H1 (cell line): ENCODE measurements at regions not wholly inside any gene's neighbourhood (a gene's known extent, or its start where the extent isn't known, plus 50 kb on each side); places are given as distances from the start of the nearest gene placed in this dataset.

ENCODE experiments used
- CTCF ChIA-PET: fragments of 300-600 bp; sonication (Branson Sonifier 250); formaldehyde crosslinking; loops from one replicate; lab custom pipeline; 2021; ENCODE audit not compliant: partially characterized antibody; lab: Charles Lee
- POLR2A ChIA-PET: fragments of 300-600 bp; sonication (Branson Sonifier 250); formaldehyde crosslinking; loops from one replicate; lab custom pipeline; 2021; ENCODE audit warnings: inconsistent platforms; ENCODE audit not compliant: partially characterized antibody; lab: Charles Lee
- DNase-seq, 2 experiments: peaks; one replicate each; pipeline versions ENCODE4 v3.0.0 to v3.0.0-alpha.2; 2010 to 2022; ENCODE audit warnings: low spot score in 2 of 2, low read depth in 1 of 2, mixed read lengths in 1 of 2
- FAIRE-seq: peaks from 2 replicates; lab custom pipeline; 2011; peaks lifted over from hg19 to GRCh38; lab: Jason Lieb, UNC
- H2AFZ ChIP-seq: 2 replicates; pipeline ENCODE4 v1.8.1; 2012; ENCODE audit warnings: low read length, inconsistent platforms
- H2AK5ac ChIP-seq: 2 replicates; pipeline ENCODE4 v1.6.1; 2013; ENCODE audit warnings: low read depth, low read length
- H2BK120ac ChIP-seq: replicated peaks from 2 replicates; pipeline ENCODE3; 2013; ENCODE audit warnings: low read depth, low read length, inconsistent platforms
- H2BK12ac ChIP-seq: 2 replicates; pipeline ENCODE4 v1.6.1; 2013; ENCODE audit warnings: low read depth, low read length
- H2BK15ac ChIP-seq: 2 replicates; pipeline ENCODE4 v1.6.1; 2013; ENCODE audit warnings: low read length
- H2BK20ac ChIP-seq: 2 replicates; pipeline ENCODE4 v1.6.1; 2013; ENCODE audit warnings: low read length
- H2BK5ac ChIP-seq: 2 replicates; pipeline ENCODE4 v1.6.1; 2013; ENCODE audit warnings: low read depth, low read length
- H3K14ac ChIP-seq: 2 replicates; pipeline ENCODE4 v1.6.1; 2013; ENCODE audit warnings: inconsistent platforms; ENCODE audit not compliant: insufficient read length
- H3K18ac ChIP-seq: 2 replicates; pipeline ENCODE4 v1.6.1; 2013; ENCODE audit warnings: low read length; ENCODE audit errors: extremely low read depth
- H3K23ac ChIP-seq: 2 replicates; pipeline ENCODE4 v1.6.1; 2013; ENCODE audit warnings: inconsistent platforms; ENCODE audit not compliant: insufficient read length
- H3K23me2 ChIP-seq: 2 replicates; pipeline ENCODE4 v1.6.1; 2013; ENCODE audit warnings: low read depth, low read length
- H3K27ac ChIP-seq: 2 replicates; pipeline ENCODE4 v1.6.1; 2011; ENCODE audit warnings: low read depth, low read length, inconsistent platforms
- H3K27me3 ChIP-seq, 4 experiments: replicated peaks in 1 of 4; 1 replicate in 1 of 4; 2 replicates in 3 of 4; pipeline versions ENCODE4 v1.6.1 to v1.8.1; 2011 to 2013; ENCODE audit warnings: low read length in 3 of 4, mild to moderate bottlenecking in 3 of 4, inconsistent platforms in 2 of 4, mixed read lengths in 2 of 4, moderate library complexity in 1 of 4; ENCODE audit not compliant: control insufficient read depth in 3 of 4, insufficient read depth in 3 of 4; ENCODE audit errors: extremely low read depth in 1 of 4
- H3K36me3 ChIP-seq, 4 experiments: 2 replicates each; pipeline versions ENCODE4 v1.6.1 to v1.8.1; 2011 to 2013; ENCODE audit warnings: mild to moderate bottlenecking in 4 of 4, low read length in 3 of 4, moderate library complexity in 2 of 4, control low read depth in 1 of 4, inconsistent platforms in 1 of 4; ENCODE audit not compliant: insufficient read depth in 4 of 4, control insufficient read depth in 2 of 4
- H3K4ac ChIP-seq: replicated peaks from 2 replicates; pipeline ENCODE3; 2013; ENCODE audit warnings: low read length, low read depth, mixed read lengths, inconsistent platforms; ENCODE audit not compliant: insufficient read length
- H3K4me1 ChIP-seq, 4 experiments: replicated peaks in 1 of 4; 1 replicate in 1 of 4; 2 replicates in 3 of 4; pipeline versions ENCODE4 v1.6.1 to v1.8.1; 2011 to 2013; ENCODE audit warnings: low read length in 3 of 4, inconsistent platforms in 2 of 4, mixed read lengths in 1 of 4; ENCODE audit not compliant: insufficient read depth in 4 of 4, control insufficient read depth in 3 of 4
- H3K4me2 ChIP-seq, 2 experiments: 2 replicates each; pipeline versions ENCODE4 v1.6.1 to v1.8.1; 2011 to 2013; ENCODE audit warnings: low read depth in 2 of 2, low read length in 2 of 2, control low read depth in 1 of 2, inconsistent platforms in 1 of 2, mild to moderate bottlenecking in 1 of 2; ENCODE audit not compliant: insufficient read depth in 1 of 2
- H3K4me3 ChIP-seq, 4 experiments: fragments of 200-600, 300-600 bp in 1 of 4; sonication (generic), shearing (Covaris generic), sonication (Bioruptor Twin) in 1 of 4; 2 replicates each; pipeline versions ENCODE4 v1.5.1 to v1.8.1; 2011 to 2016; ENCODE audit warnings: low read length in 4 of 4, low read depth in 3 of 4, control low read depth in 2 of 4, inconsistent platforms in 2 of 4, mild to moderate bottlenecking in 2 of 4, mixed read lengths in 1 of 4, moderate library complexity in 1 of 4; ENCODE audit not compliant: insufficient read depth in 2 of 4; ENCODE audit errors: extremely low read depth in 1 of 4
- H3K56ac ChIP-seq: replicated peaks from 2 replicates; pipeline ENCODE3; 2013; ENCODE audit warnings: low read depth, mild to moderate bottlenecking, mixed read lengths, low read length, inconsistent platforms; ENCODE audit not compliant: insufficient read length
- H3K79me1 ChIP-seq: 2 replicates; pipeline ENCODE4 v1.6.1; 2013; ENCODE audit warnings: low read depth, low read length, control low read depth
- H3K79me2 ChIP-seq, 2 experiments: 2 replicates each; pipeline versions ENCODE4 v1.6.1 to v1.8.1; 2012 to 2013; ENCODE audit warnings: low read length in 2 of 2, mild to moderate bottlenecking in 2 of 2, inconsistent platforms in 1 of 2; ENCODE audit not compliant: insufficient read depth in 2 of 2, control insufficient read depth in 1 of 2
- H3K9ac ChIP-seq, 4 experiments: replicated peaks in 1 of 4; 1 replicate in 1 of 4; 2 replicates in 3 of 4; pipeline versions ENCODE4 v1.6.1 to v1.8.1; 2011 to 2013; ENCODE audit warnings: low read depth in 3 of 4, low read length in 3 of 4, control low read depth in 2 of 4, mild to moderate bottlenecking in 2 of 4, moderate library complexity in 2 of 4, inconsistent platforms in 1 of 4; ENCODE audit errors: extremely low read depth in 1 of 4
- H3K9me3 ChIP-seq, 2 experiments: 2 replicates each; pipeline versions ENCODE4 v1.6.1 to v1.8.1; 2012 to 2013; ENCODE audit warnings: mild to moderate bottlenecking in 2 of 2, moderate library complexity in 2 of 2, control low read depth in 1 of 2, inconsistent platforms in 1 of 2, low read depth in 1 of 2, low read length in 1 of 2, mixed read lengths in 1 of 2; ENCODE audit not compliant: insufficient read depth in 2 of 2
- H4K20me1 ChIP-seq, 2 experiments: replicated peaks in 1 of 2; 2 replicates each; pipeline versions ENCODE3 to v1.8.1; 2011 to 2013; ENCODE audit warnings: inconsistent platforms in 2 of 2, low read length in 2 of 2, mild to moderate bottlenecking in 1 of 2; ENCODE audit not compliant: insufficient read depth in 2 of 2, control insufficient read depth in 1 of 2
- H4K5ac ChIP-seq: 2 replicates; pipeline ENCODE4 v1.6.1; 2013; ENCODE audit warnings: low read length, low read depth, mixed read lengths, inconsistent platforms; ENCODE audit not compliant: insufficient read length
- H4K8ac ChIP-seq: 2 replicates; pipeline ENCODE4 v1.8.0; 2013; ENCODE audit warnings: mild to moderate bottlenecking, moderate library complexity, low read length, inconsistent platforms; ENCODE audit not compliant: insufficient read depth; ENCODE audit errors: extremely low read depth
- H4K91ac ChIP-seq: replicated peaks from 2 replicates; pipeline ENCODE3; 2013; ENCODE audit warnings: low read length, mixed read lengths, inconsistent platforms; ENCODE audit not compliant: insufficient read length
- ATF3 ChIP-seq: IDR thresholded peaks from 2 replicates; pipeline ENCODE4 v1.6.1; 2011; ENCODE audit warnings: low read depth, mild to moderate bottlenecking, low read length; ENCODE audit not compliant: insufficient read depth
- HDAC6 ChIP-seq: IDR thresholded peaks from one replicate; pipeline ENCODE4 v1.7.1; 2012; ENCODE audit warnings: low read depth, mild to moderate bottlenecking, inconsistent platforms, low read length, moderate library complexity
- SIX5 ChIP-seq: IDR thresholded peaks from 2 replicates; pipeline ENCODE4 v1.6.1; 2011; ENCODE audit warnings: mild to moderate bottlenecking, low read depth, low read length
- YY1 ChIP-seq: IDR thresholded peaks from 2 replicates; pipeline ENCODE4 v1.6.1; 2011; ENCODE audit warnings: low read depth, mild to moderate bottlenecking, low read length
- WGBS, 2 experiments: shearing (Covaris generic) in 1 of 2; methylation state at CpG; one replicate each; pipeline versions ENCODE4 v1.1.6 to v1.1.7; 2013 to 2015; ENCODE audit warnings: low lambda C conversion rate in 2 of 2, mixed read lengths in 2 of 2, inconsistent platforms in 1 of 2, low coverage in 1 of 2, missing lambda C conversion rate in 1 of 2; ENCODE audit not compliant: insufficient replicate concordance in 2 of 2, insufficient coverage in 1 of 2, insufficient read length in 1 of 2; ENCODE audit errors: extremely low coverage in 1 of 2, missing lambda C conversion rate in 1 of 2; 5-methylcytosine and 5-hydroxymethylcytosine counted together
- TF ChIP-seq, protein P1 (sequence below): IDR thresholded peaks from 2 replicates; pipeline ENCODE4 v1.6.1; 2012; ENCODE audit warnings: inconsistent platforms
- TF ChIP-seq, protein P2 (sequence below): IDR thresholded peaks from 2 replicates; pipeline ENCODE4 v1.6.1; 2011; ENCODE audit warnings: low read length, improper control_type of control experiment

- 75% methylated on average over 1 of the region's 1 CpG; no CpG with 5 or more reads in 1 of the 2 experiments for WGBS, 2 experiments
- Histone ChIP-seq H3K18ac (peak overlapping the region; percentile 10; the same call in 1 of the 2 replicates), H3K9me3 (peaks cover 2 to 7% of the 10 kb centered on the region in 2 experiments; a peak in 3 of 4 replicates), H3K14ac (no peak overlapping the region), H4K5ac (no peak overlapping the region), H3K9ac (no peak overlapping the region), H2BK12ac (no peak overlapping the region), H3K79me1 (no peaks in the 10 kb centered on the region), H3K79me2 (no peaks in the 10 kb centered on the region), H2BK20ac (no peak overlapping the region), H3K23ac (no peak overlapping the region), H3K4me3 (no peak overlapping the region), H3K4me2 (no peak overlapping the region), H4K91ac (no peak overlapping the region), H2AK5ac (no peak overlapping the region), H3K27ac (no peak overlapping the region), H2BK15ac (no peak overlapping the region), H3K36me3 (no peaks in the 10 kb centered on the region), H4K8ac (no peak overlapping the region), H4K20me1 (no peaks in the 10 kb centered on the region), H3K27me3 (no peaks in the 10 kb centered on the region), H2AFZ (0 out of 2 replicates have a peak overlapping the region, but pooled peaks have one; percentile 31), H3K4me1 (no peaks in the 10 kb centered on the region), H3K23me2 (no peaks in the 10 kb centered on the region; the same call in 1 of the 2 replicates), H3K4ac (no peak overlapping the region), H2BK120ac (no peak overlapping the region), H2BK5ac (no peak overlapping the region), H3K56ac (no peak overlapping the region)
- TF ChIP-seq SIX5, result peak; percentile 17; the same call in 1 of the 2 replicates
- TF ChIP-seq, protein P1, sequence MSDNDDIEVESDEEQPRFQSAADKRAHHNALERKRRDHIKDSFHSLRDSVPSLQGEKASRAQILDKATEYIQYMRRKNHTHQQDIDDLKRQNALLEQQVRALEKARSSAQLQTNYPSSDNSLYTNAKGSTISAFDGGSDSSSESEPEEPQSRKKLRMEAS, result no peak
- TF ChIP-seq YY1, result no peak
- TF ChIP-seq, protein P2, sequence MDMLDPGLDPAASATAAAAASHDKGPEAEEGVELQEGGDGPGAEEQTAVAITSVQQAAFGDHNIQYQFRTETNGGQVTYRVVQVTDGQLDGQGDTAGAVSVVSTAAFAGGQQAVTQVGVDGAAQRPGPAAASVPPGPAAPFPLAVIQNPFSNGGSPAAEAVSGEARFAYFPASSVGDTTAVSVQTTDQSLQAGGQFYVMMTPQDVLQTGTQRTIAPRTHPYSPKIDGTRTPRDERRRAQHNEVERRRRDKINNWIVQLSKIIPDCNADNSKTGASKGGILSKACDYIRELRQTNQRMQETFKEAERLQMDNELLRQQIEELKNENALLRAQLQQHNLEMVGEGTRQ, result peak; percentile 76
- TF ChIP-seq ATF3, result 0 out of 2 replicates have a peak, but pooled peaks have one; percentile 36
- no peak for TF ChIP-seq HDAC6
- FAIRE-seq, result no peak
- CTCF ChIA-PET, result interaction anchor here (1.1 to 2.5 kb wide), 2 partner anchors 18 to 207 kb away, joined by 4 to 12 read pairs; no protein-coding TSS in a partner anchor
- DNase-seq, result peak in 1 of 2 experiments; percentile 47
- POLR2A ChIA-PET, result interaction anchor here (1.9 kb wide), 1 partner anchor 13 kb away, joined by 5 read pairs; no protein-coding TSS in a partner anchor
Observed at GRCh38 chr1:37159102-37159501, 124.8 kb upstream of the GRIK3 start.
